Lower leg skin (tissue), 4 donors: ENCODE measurements at regions not wholly inside any gene's neighbourhood (a gene's known extent, or its start where the extent isn't known, plus 50 kb on each side); places are given as distances from the start of the nearest gene placed in this dataset.

Experiments
- DNase-seq, 2 donors: peaks; one replicate each; pipeline ENCODE4 v3.0.0-alpha.2; 2019; ENCODE audit warnings: low spot score in 2 of 2
- H3K4me3 ChIP-seq: fragments of 200-600 bp; sonication (generic); 2 replicates; pipeline ENCODE4 v1.5.1; 2017; ENCODE audit warnings: mild to moderate bottlenecking, low read depth; ENCODE audit not compliant: poor library complexity, severe bottlenecking
- CTCF ChIP-seq, 3 donors: fragments of 450-650 bp; IDR thresholded peaks; one replicate each; pipeline ENCODE4 v1.5.1; 2016; ENCODE audit warnings: antibody characterized with exemption in 3 of 3, mild to moderate bottlenecking in 3 of 3, moderate library complexity in 2 of 3
- POLR2A ChIP-seq, 2 donors: fragments of 450-650 bp; IDR thresholded peaks; one replicate each; pipeline ENCODE4 v1.6.1; 2016 to 2017; ENCODE audit warnings: antibody characterized with exemption in 2 of 2, mild to moderate bottlenecking in 1 of 2, moderate library complexity in 1 of 2
- WGBS, 2 donors: methylation state at CpG; one replicate each; pipeline ENCODE4 v1.1.5; 2018; 5-methylcytosine and 5-hydroxymethylcytosine counted together
- intact Hi-C: fragments of 100-400 bp; cut with DNase I; formaldehyde crosslinking; loops from one replicate; pipeline ENCODE4 v1.15.0; 2023; ENCODE audit warnings: low total_unique reads

- intact Hi-C loops: no loop called here
- no peak for DNase-seq
- no peak for TF ChIP-seq POLR2A (IDR thresholded peaks at IDR 0.05)
- no peak for TF ChIP-seq CTCF (IDR thresholded peaks at IDR 0.05)
- 72 to 77% methylated on average over 28 of the region's 28 CpGs for WGBS, 2 donors
- H3K4me3 ChIP-seq: no peak overlapping the region
Measured at GRCh38 chr16:87543436-87544191, 50.8 kb upstream of the ZCCHC14 start.

- intact Hi-C loops: no loop called here
- 73 to 78% methylated on average over 17 of the region's 17 CpGs for WGBS, 2 donors
- no peak overlapping the region for H3K4me3 ChIP-seq
- no peak for DNase-seq
- no peak for TF ChIP-seq CTCF (IDR thresholded peaks at IDR 0.05)
- no peak for TF ChIP-seq POLR2A (IDR thresholded peaks at IDR 0.05)
Measured at GRCh38 chr16:87542531-87543102, 49.8 kb upstream of the ZCCHC14 start.
